ENCODE measurements at regions not wholly inside any gene's neighbourhood (a gene's known extent, or its start where the extent isn't known, plus 50 kb on each side); places are given as distances from the start of the nearest gene placed in this dataset.
"Not testable (repeated sequence)": the region's sequence is repeated elsewhere in the genome, so short reads cannot be mapped to it uniquely, and the experiment has no call there.

- Histone ChIP-seq H3K36me3 (ENCODE audit: insufficient read depth, low read length, poor library complexity, severe bottlenecking) (no peaks in the 10 kb centered on the region), H3K27ac (ENCODE audit: low read depth, low read length, poor library complexity, severe bottlenecking) (no peak overlapping the region), H3K9me3 (ENCODE audit: low read depth, low read length, poor library complexity, severe bottlenecking) (no peaks in the 10 kb centered on the region), H3K4me1 (ENCODE audit: insufficient read depth, low read length, poor library complexity, severe bottlenecking) (no peaks in the 10 kb centered on the region), H3K4me3 (ENCODE audit: low read depth, low read length, poor library complexity, severe bottlenecking) (no peak overlapping the region), H3K27me3 (replicated peaks; ENCODE audit: insufficient read depth, low read depth, low read length, poor library complexity) (no peaks in the 10 kb centered on the region)
- intact Hi-C loops (cut with micrococcal nuclease; ENCODE audit: unreplicated experiment) = no loop called here
- no peak for DNase-seq (ENCODE audit: low spot score)
- TF ChIP-seq EZH2 (IDR thresholded peaks at IDR 0.05; ENCODE audit: borderline replicate concordance, low read depth, low read length, poor library complexity, severe bottlenecking) = no peak
- TF ChIP-seq, protein P1, sequence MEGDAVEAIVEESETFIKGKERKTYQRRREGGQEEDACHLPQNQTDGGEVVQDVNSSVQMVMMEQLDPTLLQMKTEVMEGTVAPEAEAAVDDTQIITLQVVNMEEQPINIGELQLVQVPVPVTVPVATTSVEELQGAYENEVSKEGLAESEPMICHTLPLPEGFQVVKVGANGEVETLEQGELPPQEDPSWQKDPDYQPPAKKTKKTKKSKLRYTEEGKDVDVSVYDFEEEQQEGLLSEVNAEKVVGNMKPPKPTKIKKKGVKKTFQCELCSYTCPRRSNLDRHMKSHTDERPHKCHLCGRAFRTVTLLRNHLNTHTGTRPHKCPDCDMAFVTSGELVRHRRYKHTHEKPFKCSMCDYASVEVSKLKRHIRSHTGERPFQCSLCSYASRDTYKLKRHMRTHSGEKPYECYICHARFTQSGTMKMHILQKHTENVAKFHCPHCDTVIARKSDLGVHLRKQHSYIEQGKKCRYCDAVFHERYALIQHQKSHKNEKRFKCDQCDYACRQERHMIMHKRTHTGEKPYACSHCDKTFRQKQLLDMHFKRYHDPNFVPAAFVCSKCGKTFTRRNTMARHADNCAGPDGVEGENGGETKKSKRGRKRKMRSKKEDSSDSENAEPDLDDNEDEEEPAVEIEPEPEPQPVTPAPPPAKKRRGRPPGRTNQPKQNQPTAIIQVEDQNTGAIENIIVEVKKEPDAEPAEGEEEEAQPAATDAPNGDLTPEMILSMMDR (conservative IDR thresholded peaks at IDR 0.05; ENCODE audit: low read depth, low read length) = no peak
- no TSS peak for BruUV-seq (replicated peaks)
- ChIA-PET POLR2A (ENCODE audit: low non-redundant PET) (no interaction called here), CTCF (no interaction called here)
These were observed 918.4 kb upstream of the ADAMTS5 start for GRCh38 chr21:27885296-27885711.

DNA sequence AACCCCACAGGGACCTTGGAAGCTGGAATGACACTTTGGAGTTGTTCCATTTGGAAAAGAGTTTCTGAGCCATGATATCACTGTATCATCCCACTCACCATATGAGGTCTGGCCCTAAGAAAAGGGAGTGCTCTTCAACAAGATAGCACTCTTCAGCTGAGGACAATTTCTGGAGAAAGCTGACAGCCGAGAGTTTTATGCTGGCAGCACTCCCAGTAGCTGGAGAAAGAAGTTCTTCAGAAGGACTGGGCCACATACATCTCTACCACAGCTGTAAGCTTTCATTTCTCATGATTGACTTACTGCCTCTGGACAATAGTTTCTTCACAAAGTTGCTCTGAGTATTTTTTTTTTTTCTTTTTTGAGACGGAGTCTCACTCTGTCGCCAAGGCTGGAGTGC is 914.4 kb upstream of the ADAMTS5 start:
- H3K4me1 ChIP-seq (ENCODE audit: insufficient read depth, low read length, poor library complexity, severe bottlenecking); DNase-seq (ENCODE audit: low spot score); BruUV-seq (replicated peaks): not testable (repeated sequence)

DNA sequence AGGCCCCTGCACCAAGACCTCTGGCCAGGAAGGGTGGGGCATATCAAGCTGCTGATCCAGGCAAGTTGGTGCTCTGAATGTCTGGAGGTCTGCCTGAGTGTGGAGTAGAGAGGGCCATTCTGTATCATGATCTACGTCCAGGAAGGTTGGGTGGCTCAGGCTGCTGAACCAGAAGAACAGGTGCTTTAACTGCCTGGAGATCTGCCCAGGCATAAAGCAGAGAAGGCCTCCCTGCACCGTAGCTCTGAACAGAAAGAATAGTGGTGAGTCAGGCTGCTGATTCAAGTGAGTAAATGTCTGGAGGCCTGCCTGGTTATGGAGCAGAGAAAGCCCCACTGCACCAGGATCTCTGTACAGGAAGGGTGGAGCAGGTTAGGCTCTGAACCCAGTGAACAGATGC is 905.5 kb upstream of the ADAMTS5 start:
- CTCF ChIA-PET; H3K27ac ChIP-seq (ENCODE audit: low read depth, low read length, poor library complexity, severe bottlenecking); H3K36me3 ChIP-seq (ENCODE audit: insufficient read depth, low read length, poor library complexity, severe bottlenecking); intact Hi-C loops (cut with micrococcal nuclease; ENCODE audit: unreplicated experiment); H3K4me1 ChIP-seq (ENCODE audit: insufficient read depth, low read length, poor library complexity, severe bottlenecking); DNase-seq (ENCODE audit: low spot score); BruUV-seq (replicated peaks); H3K9me3 ChIP-seq (ENCODE audit: low read depth, low read length, poor library complexity, severe bottlenecking); POLR2A ChIA-PET (ENCODE audit: low non-redundant PET); H3K27me3 ChIP-seq (replicated peaks; ENCODE audit: insufficient read depth, low read depth, low read length, poor library complexity); H3K4me3 ChIP-seq (ENCODE audit: low read depth, low read length, poor library complexity, severe bottlenecking): not testable (repeated sequence)

More for the DNA sequence above, 914.4 kb upstream of the ADAMTS5 start:
- H3K9me3 ChIP-seq (ENCODE audit: low read depth, low read length, poor library complexity, severe bottlenecking); H3K27ac ChIP-seq (ENCODE audit: low read depth, low read length, poor library complexity, severe bottlenecking); H3K4me3 ChIP-seq (ENCODE audit: low read depth, low read length, poor library complexity, severe bottlenecking); CTCF ChIA-PET; intact Hi-C loops (cut with micrococcal nuclease; ENCODE audit: unreplicated experiment); H3K36me3 ChIP-seq (ENCODE audit: insufficient read depth, low read length, poor library complexity, severe bottlenecking); H3K27me3 ChIP-seq (replicated peaks; ENCODE audit: insufficient read depth, low read depth, low read length, poor library complexity); POLR2A ChIA-PET (ENCODE audit: low non-redundant PET): not testable (repeated sequence)

DNA sequence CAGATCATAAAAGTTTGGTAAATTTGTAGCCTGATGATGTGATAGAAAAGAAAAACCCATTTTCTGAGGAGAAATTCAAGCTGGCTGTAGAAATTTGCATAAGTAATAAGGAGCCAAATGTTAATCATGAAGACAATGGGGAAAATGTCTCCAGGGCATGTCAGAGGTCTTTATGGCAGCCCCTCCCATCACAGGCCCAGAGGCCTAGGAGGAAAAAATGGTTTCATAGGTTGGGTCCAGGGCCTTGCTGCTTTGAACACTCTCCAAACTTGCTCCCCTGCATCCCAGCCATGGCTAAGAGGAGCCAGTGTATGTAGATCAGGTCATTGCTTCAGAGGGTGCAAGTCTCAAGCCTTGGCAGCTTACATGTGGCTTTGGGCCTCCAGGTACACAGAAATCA is 903.9 kb upstream of the ADAMTS5 start:
- H3K4me3 ChIP-seq (ENCODE audit: low read depth, low read length, poor library complexity, severe bottlenecking); BruUV-seq (replicated peaks); intact Hi-C loops (cut with micrococcal nuclease; ENCODE audit: unreplicated experiment); H3K27ac ChIP-seq (ENCODE audit: low read depth, low read length, poor library complexity, severe bottlenecking); POLR2A ChIA-PET (ENCODE audit: low non-redundant PET); H3K4me1 ChIP-seq (ENCODE audit: insufficient read depth, low read length, poor library complexity, severe bottlenecking); DNase-seq (ENCODE audit: low spot score); H3K9me3 ChIP-seq (ENCODE audit: low read depth, low read length, poor library complexity, severe bottlenecking); H3K27me3 ChIP-seq (replicated peaks; ENCODE audit: insufficient read depth, low read depth, low read length, poor library complexity); H3K36me3 ChIP-seq (ENCODE audit: insufficient read depth, low read length, poor library complexity, severe bottlenecking); CTCF ChIA-PET: not testable (repeated sequence)

- intact Hi-C loops (cut with micrococcal nuclease; ENCODE audit: unreplicated experiment); H3K4me1 ChIP-seq (ENCODE audit: insufficient read depth, low read length, poor library complexity, severe bottlenecking); CTCF ChIA-PET; POLR2A ChIA-PET (ENCODE audit: low non-redundant PET); H3K27ac ChIP-seq (ENCODE audit: low read depth, low read length, poor library complexity, severe bottlenecking); H3K9me3 ChIP-seq (ENCODE audit: low read depth, low read length, poor library complexity, severe bottlenecking); H3K36me3 ChIP-seq (ENCODE audit: insufficient read depth, low read length, poor library complexity, severe bottlenecking); H3K4me3 ChIP-seq (ENCODE audit: low read depth, low read length, poor library complexity, severe bottlenecking); BruUV-seq (replicated peaks); H3K27me3 ChIP-seq (replicated peaks; ENCODE audit: insufficient read depth, low read depth, low read length, poor library complexity); DNase-seq (ENCODE audit: low spot score): not testable (repeated sequence)
These were observed 893.5 kb upstream of the ADAMTS5 start for GRCh38 chr21:27860314-27860955.

- POLR2A ChIA-PET (ENCODE audit: low non-redundant PET) = not testable (repeated sequence)
These were observed 891.4 kb upstream of the ADAMTS5 start for GRCh38 chr21:27858053-27858825.

GRCh38 chr21:27856988-27857387 is 890.1 kb upstream of the ADAMTS5 start:
- BruUV-seq (replicated peaks); CTCF ChIA-PET; H3K4me3 ChIP-seq (ENCODE audit: low read depth, low read length, poor library complexity, severe bottlenecking); POLR2A ChIA-PET (ENCODE audit: low non-redundant PET); DNase-seq (ENCODE audit: low spot score); H3K27ac ChIP-seq (ENCODE audit: low read depth, low read length, poor library complexity, severe bottlenecking); H3K27me3 ChIP-seq (replicated peaks; ENCODE audit: insufficient read depth, low read depth, low read length, poor library complexity); intact Hi-C loops (cut with micrococcal nuclease; ENCODE audit: unreplicated experiment); H3K9me3 ChIP-seq (ENCODE audit: low read depth, low read length, poor library complexity, severe bottlenecking); H3K36me3 ChIP-seq (ENCODE audit: insufficient read depth, low read length, poor library complexity, severe bottlenecking); H3K4me1 ChIP-seq (ENCODE audit: insufficient read depth, low read length, poor library complexity, severe bottlenecking): not testable (repeated sequence)

More at GRCh38 chr21:27858053-27858825, 891.4 kb upstream of the ADAMTS5 start:
- H3K4me1 ChIP-seq (ENCODE audit: insufficient read depth, low read length, poor library complexity, severe bottlenecking); BruUV-seq (replicated peaks); H3K4me3 ChIP-seq (ENCODE audit: low read depth, low read length, poor library complexity, severe bottlenecking); CTCF ChIA-PET; intact Hi-C loops (cut with micrococcal nuclease; ENCODE audit: unreplicated experiment); DNase-seq (ENCODE audit: low spot score); H3K9me3 ChIP-seq (ENCODE audit: low read depth, low read length, poor library complexity, severe bottlenecking); H3K36me3 ChIP-seq (ENCODE audit: insufficient read depth, low read length, poor library complexity, severe bottlenecking); H3K27me3 ChIP-seq (replicated peaks; ENCODE audit: insufficient read depth, low read depth, low read length, poor library complexity); H3K27ac ChIP-seq (ENCODE audit: low read depth, low read length, poor library complexity, severe bottlenecking): not testable (repeated sequence)

Data from A673 (cell line).